Progenitor cell of endocrine pancreas (in vitro differentiated cells): ENCODE measurements at regions not wholly inside any gene's neighbourhood (a gene's known extent, or its start where the extent isn't known, plus 50 kb on each side); places are given as distances from the start of the nearest gene placed in this dataset.

Experiments
- DNase-seq: peaks from one replicate; pipeline ENCODE4 v3.0.0; 2021; ENCODE audit warnings: low spot score; ENCODE audit not compliant: unreplicated experiment
- H3K27ac Mint-ChIP-seq: 2 replicates; pipeline ENCODE4 v1.8.0; 2021; ENCODE audit warnings: mild to moderate bottlenecking, moderate library complexity, mixed read lengths
- H3K27me3 Mint-ChIP-seq: 2 replicates; pipeline ENCODE4 v1.8.0; 2021; ENCODE audit warnings: mixed read lengths
- H3K36me3 Mint-ChIP-seq: 2 replicates; pipeline ENCODE4 v1.8.0; 2022; ENCODE audit warnings: mixed read lengths; ENCODE audit not compliant: insufficient read depth
- H3K4me1 Mint-ChIP-seq: 2 replicates; pipeline ENCODE4 v1.8.0; 2021; ENCODE audit warnings: low read depth, mixed read lengths
- H3K4me3 Mint-ChIP-seq: 2 replicates; pipeline ENCODE4 v1.8.0; 2021; ENCODE audit warnings: low read depth, mild to moderate bottlenecking, moderate library complexity, mixed read lengths
- H3K9me3 Mint-ChIP-seq: 2 replicates; pipeline ENCODE4 v1.8.0; 2021; ENCODE audit warnings: low read depth, mixed read lengths
- TF ChIP-seq, protein P1 (sequence below): fragments of 200-600 bp; sonication (generic); IDR thresholded peaks from one replicate; pipeline ENCODE4 v1.5.0; 2021; ENCODE audit warnings: antibody characterized with exemption, mild to moderate bottlenecking; ENCODE audit not compliant: unreplicated experiment

DNA sequence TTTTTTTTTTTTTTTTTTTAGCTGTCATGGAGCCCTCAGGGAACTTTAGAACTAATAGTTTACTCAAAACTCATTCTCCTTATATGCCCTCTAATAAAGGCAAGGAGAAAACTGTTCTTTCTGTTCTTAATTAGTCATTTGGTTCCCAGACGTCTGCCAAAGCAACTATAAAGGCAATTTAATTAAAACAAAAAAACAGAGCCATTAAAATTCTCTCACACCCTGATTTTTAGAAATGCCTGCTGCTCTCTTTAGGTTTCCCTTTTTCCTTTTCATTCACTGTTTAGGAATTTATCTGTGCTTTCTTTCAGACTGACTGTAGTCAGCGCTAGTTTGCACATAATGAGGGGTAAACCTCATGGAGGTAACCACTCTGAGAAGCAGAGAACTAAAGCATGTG lies 463.6 kb upstream of the THRB start:
- TF ChIP-seq, protein P1, sequence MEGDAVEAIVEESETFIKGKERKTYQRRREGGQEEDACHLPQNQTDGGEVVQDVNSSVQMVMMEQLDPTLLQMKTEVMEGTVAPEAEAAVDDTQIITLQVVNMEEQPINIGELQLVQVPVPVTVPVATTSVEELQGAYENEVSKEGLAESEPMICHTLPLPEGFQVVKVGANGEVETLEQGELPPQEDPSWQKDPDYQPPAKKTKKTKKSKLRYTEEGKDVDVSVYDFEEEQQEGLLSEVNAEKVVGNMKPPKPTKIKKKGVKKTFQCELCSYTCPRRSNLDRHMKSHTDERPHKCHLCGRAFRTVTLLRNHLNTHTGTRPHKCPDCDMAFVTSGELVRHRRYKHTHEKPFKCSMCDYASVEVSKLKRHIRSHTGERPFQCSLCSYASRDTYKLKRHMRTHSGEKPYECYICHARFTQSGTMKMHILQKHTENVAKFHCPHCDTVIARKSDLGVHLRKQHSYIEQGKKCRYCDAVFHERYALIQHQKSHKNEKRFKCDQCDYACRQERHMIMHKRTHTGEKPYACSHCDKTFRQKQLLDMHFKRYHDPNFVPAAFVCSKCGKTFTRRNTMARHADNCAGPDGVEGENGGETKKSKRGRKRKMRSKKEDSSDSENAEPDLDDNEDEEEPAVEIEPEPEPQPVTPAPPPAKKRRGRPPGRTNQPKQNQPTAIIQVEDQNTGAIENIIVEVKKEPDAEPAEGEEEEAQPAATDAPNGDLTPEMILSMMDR = no peak
- Mint-ChIP-seq H3K27me3 (peaks cover 3% of the 10 kb centered on the region), H3K9me3 (peaks cover 10% of the 10 kb centered on the region), H3K27ac (no peak overlapping the region), H3K4me3 (no peak overlapping the region), H3K4me1 (peaks cover 4% of the 10 kb centered on the region), H3K36me3 (no peaks in the 10 kb centered on the region)
- no peak for DNase-seq

GRCh38 chr3:24958910-24959447 lies 464.3 kb upstream of the THRB start:
- Mint-ChIP-seq H3K27ac (no peak overlapping the region), H3K4me1 (peaks cover 2% of the 10 kb centered on the region), H3K4me3 (no peak overlapping the region), H3K27me3 (peaks cover 3% of the 10 kb centered on the region), H3K9me3 (peaks cover 10% of the 10 kb centered on the region), H3K36me3 (no peaks in the 10 kb centered on the region)
- DNase-seq = no peak
- TF ChIP-seq, protein P1 = no peak

DNA sequence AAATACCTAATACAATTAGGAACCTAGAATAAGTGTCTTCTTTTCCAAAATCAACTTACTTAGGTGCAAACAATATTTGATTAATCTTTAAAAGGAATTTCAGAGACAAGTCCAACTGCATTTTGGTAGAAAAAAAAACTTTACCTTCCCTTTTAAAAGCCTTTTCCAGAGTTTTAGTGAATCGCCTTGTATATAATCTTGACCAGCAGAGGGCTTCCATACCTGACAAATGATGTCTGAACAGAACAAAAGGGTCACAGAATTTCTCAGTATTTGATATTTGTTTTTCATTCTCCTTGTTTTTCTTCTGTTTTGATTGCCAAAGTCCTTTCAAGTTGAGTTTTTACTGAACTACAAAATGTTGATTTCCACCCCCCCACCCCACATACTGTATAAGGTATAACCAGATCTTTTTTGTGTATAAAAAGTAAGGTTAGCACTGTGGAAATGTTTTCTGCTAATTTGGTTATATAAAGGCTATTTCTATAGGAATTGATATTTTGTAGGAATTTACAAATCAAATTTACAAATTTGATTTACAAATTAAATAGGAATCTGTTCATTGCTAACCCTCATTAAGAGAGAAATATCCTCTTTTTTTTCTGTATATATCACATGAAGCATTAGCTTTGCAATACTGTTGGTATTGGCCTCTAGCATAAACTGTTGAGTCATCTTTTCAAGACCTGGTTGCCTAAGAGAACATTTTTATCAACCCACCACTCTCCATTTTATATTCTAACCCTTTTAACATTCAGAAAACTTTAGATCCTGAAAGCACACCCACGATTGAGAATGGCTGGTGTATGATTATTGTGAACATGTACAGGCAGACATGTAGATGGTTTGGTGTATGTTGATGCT lies 464.1 kb upstream of the RARB start:
- H3K4me1 Mint-ChIP-seq = peaks cover 10% of the 10 kb centered on the region
- H3K36me3 Mint-ChIP-seq = no peaks in the 10 kb centered on the region
- no peak overlapping the region for H3K4me3 Mint-ChIP-seq
- peaks cover 9% of the 10 kb centered on the region for H3K9me3 Mint-ChIP-seq
- H3K27me3 Mint-ChIP-seq = no peaks in the 10 kb centered on the region
- no peak for DNase-seq
- TF ChIP-seq, protein P1 = peak; percentile 83
- no peak overlapping the region for H3K27ac Mint-ChIP-seq

DNA sequence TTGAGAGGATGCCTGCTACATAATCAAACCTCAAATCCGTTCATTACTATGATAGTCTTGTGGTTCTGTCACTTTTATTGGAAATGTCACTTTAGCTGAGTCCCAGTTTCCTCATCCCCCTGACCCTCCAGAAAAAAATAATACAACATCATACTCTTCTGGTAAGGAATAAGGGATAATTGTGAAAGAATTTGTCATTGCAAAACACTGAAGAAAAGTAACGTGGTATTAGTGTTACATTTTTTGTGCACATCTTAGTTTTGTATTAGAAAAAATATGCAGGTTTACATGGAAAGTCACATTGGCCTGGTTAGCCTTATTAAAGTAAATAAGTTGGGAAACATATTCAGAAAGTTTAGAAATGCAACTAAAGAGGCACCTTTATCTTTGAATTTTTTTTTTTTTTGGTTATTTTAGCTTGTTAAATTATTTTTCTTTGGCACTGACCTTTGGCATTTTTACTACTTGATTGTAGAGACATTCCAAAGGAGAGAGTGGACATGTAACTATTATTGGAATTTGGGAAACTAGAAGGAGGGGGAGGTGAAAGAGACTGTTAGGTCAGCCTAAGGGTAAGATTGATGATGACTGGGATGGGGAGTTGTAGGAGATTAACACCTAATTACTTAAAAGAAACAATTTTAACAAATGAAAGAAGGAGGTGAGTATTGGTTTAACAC lies 462.2 kb upstream of the RARB start:
- no peak for DNase-seq
- Mint-ChIP-seq H3K4me3 (no peak overlapping the region), H3K36me3 (no peaks in the 10 kb centered on the region), H3K4me1 (peaks cover 10% of the 10 kb centered on the region), H3K9me3 (no peaks in the 10 kb centered on the region), H3K27ac (peak overlapping the region; percentile 70), H3K27me3 (no peaks in the 10 kb centered on the region)
- TF ChIP-seq, protein P1 = no peak

- DNase-seq = no peak
- Mint-ChIP-seq H3K4me3 (no peak overlapping the region), H3K36me3 (no peaks in the 10 kb centered on the region), H3K4me1 (peaks cover 10% of the 10 kb centered on the region), H3K27ac (no peak overlapping the region), H3K27me3 (no peaks in the 10 kb centered on the region), H3K9me3 (peaks cover 7% of the 10 kb centered on the region)
- TF ChIP-seq, protein P1 = no peak
These were observed 460.0 kb upstream of the RARB start for GRCh38 chr3:24968036-24968435.
